ENCODE measurements at regions not wholly inside any gene's neighbourhood (a gene's known extent, or its start where the extent isn't known, plus 50 kb on each side); places are given as distances from the start of the nearest gene placed in this dataset.
A peak's percentile ranks its signal among the peaks of the same experiment; 100 is the strongest.

GRCh38 chr18:61127714-61128467, 205.3 kb upstream of the CDH20 start:
- peak overlapping the region; percentile 28 to 41; a peak in 2 of 4 replicates for H3K4me2 ChIP-seq (ENCODE audit: insufficient read depth in 1 of 2, low read depth in 2 of 2, low read length in 2 of 2)
- no peak overlapping the region for H3K4ac ChIP-seq (replicated peaks; ENCODE audit: insufficient read length, low read depth, low read length)
- 41% methylated on average over 6 of the region's 6 CpGs; no CpG with 5 or more reads in 1 of the 2 experiments for WGBS, 2 experiments (ENCODE audit: extremely low coverage in 1 of 2, insufficient coverage in 1 of 2, insufficient read length in 1 of 2, insufficient replicate concordance in 2 of 2, low coverage in 1 of 2, low lambda C conversion rate in 2 of 2, missing lambda C conversion rate in 1 of 2)
- no peaks in the 10 kb centered on the region for H4K20me1 ChIP-seq (replicated peaks in 1 of 2; ENCODE audit: control insufficient read depth in 1 of 2, insufficient read depth in 2 of 2, low read length in 2 of 2)
- no peak overlapping the region for H2BK20ac ChIP-seq (ENCODE audit: low read length)
- H2AFZ ChIP-seq (ENCODE audit: low read length), result peak overlapping the region; percentile 28; the same call in 1 of the 2 replicates
- H3K36me3 ChIP-seq (ENCODE audit: control insufficient read depth in 2 of 4, insufficient read depth in 4 of 4, low read length in 3 of 4), result no peaks in the 10 kb centered on the region
- no peak overlapping the region for H2AK5ac ChIP-seq (ENCODE audit: low read depth, low read length)
- H2BK15ac ChIP-seq (ENCODE audit: low read length), result no peak overlapping the region
- H3K56ac ChIP-seq (replicated peaks; ENCODE audit: insufficient read length, low read depth, low read length), result no peak overlapping the region
- H3K27ac ChIP-seq (ENCODE audit: low read depth, low read length), result no peak overlapping the region
- no peak overlapping the region; a peak in 1 of 8 replicates for H3K4me3 ChIP-seq (ENCODE audit: extremely low read depth in 1 of 4, insufficient read depth in 2 of 4, low read depth in 3 of 4, low read length in 4 of 4)
- H3K9me3 ChIP-seq (ENCODE audit: insufficient read depth in 2 of 2, low read depth in 1 of 2, low read length in 1 of 2), result no peaks in the 10 kb centered on the region
- no peak overlapping the region for H3K9ac ChIP-seq (replicated peaks in 1 of 4; ENCODE audit: extremely low read depth in 1 of 4, low read depth in 3 of 4, low read length in 3 of 4)
- H2BK120ac ChIP-seq (replicated peaks; ENCODE audit: low read depth, low read length), result no peak overlapping the region
- DNase-seq (ENCODE audit: low read depth in 1 of 2, low spot score in 2 of 2) (no peak), FAIRE-seq (no peak)
- H2BK5ac ChIP-seq (ENCODE audit: low read depth, low read length), result no peak overlapping the region
- no peak overlapping the region; the same call in 1 of the 2 replicates for H3K18ac ChIP-seq (ENCODE audit: extremely low read depth, low read length)
- no peak overlapping the region for H2BK12ac ChIP-seq (ENCODE audit: low read depth, low read length)
- ChIA-PET CTCF (ENCODE audit: partially characterized antibody) (interaction anchor here (0.6 to 1.6 kb wide), 2 partner anchors 12 to 737 kb away, joined by 3 read pairs; no protein-coding TSS in a partner anchor), POLR2A (ENCODE audit: partially characterized antibody) (no interaction called here)
- H3K79me2 ChIP-seq (ENCODE audit: control insufficient read depth in 1 of 2, insufficient read depth in 2 of 2, low read length in 2 of 2), result no peaks in the 10 kb centered on the region
- H3K23me2 ChIP-seq (ENCODE audit: low read depth, low read length), result no peaks in the 10 kb centered on the region
- H3K27me3 ChIP-seq (replicated peaks in 1 of 4; ENCODE audit: control insufficient read depth in 3 of 4, extremely low read depth in 1 of 4, insufficient read depth in 3 of 4, low read length in 3 of 4), result no peaks in the 10 kb centered on the region
- no peaks in the 10 kb centered on the region for H3K79me1 ChIP-seq (ENCODE audit: low read depth, low read length)
- H3K23ac ChIP-seq (ENCODE audit: insufficient read length), result no peak overlapping the region
- H4K5ac ChIP-seq (ENCODE audit: insufficient read length, low read depth, low read length), result no peak overlapping the region
- peaks cover 0 to 10% (median 4%) of the 10 kb centered on the region in 4 experiments; a peak in 5 of 7 replicates for H3K4me1 ChIP-seq (replicated peaks in 1 of 4; ENCODE audit: control insufficient read depth in 3 of 4, insufficient read depth in 4 of 4, low read length in 3 of 4)
- no peak overlapping the region for H4K91ac ChIP-seq (replicated peaks; ENCODE audit: insufficient read length, low read length)
- H4K8ac ChIP-seq (ENCODE audit: extremely low read depth, insufficient read depth, low read length), result no peak overlapping the region; the same call in 1 of the 2 replicates
- H3K14ac ChIP-seq (ENCODE audit: insufficient read length), result no peak overlapping the region
- TF ChIP-seq RAD21 (IDR thresholded peaks at IDR 0.05 in 1 of 2, conservative IDR thresholded peaks at IDR 0.05 in 1 of 2; ENCODE audit: low read depth in 2 of 2, low read length in 2 of 2) (no peak), EGR1 (IDR thresholded peaks at IDR 0.05; ENCODE audit: borderline replicate concordance, low read depth, low read length) (no peak), HDAC6 (IDR thresholded peaks at IDR 0.05; ENCODE audit: low read depth, low read length) (no peak), SP4 (IDR thresholded peaks at IDR 0.05; ENCODE audit: low read length) (no peak), BACH1 (IDR thresholded peaks at IDR 0.05; ENCODE audit: low read length) (no peak), FOSL1 (IDR thresholded peaks at IDR 0.05; ENCODE audit: insufficient read depth, low read depth, low read length) (no peak), NANOG (IDR thresholded peaks at IDR 0.05; ENCODE audit: insufficient read depth, low read depth, low read length, poor library complexity, severe bottlenecking) (no peak), MAX (IDR thresholded peaks at IDR 0.05) (no peak), SAP30 (IDR thresholded peaks at IDR 0.05; ENCODE audit: insufficient read depth, insufficient replicate concordance, low read length) (no peak), CHD2 (IDR thresholded peaks at IDR 0.05; ENCODE audit: low read length) (no peak), SP2 (IDR thresholded peaks at IDR 0.05; ENCODE audit: low read length) (no peak), TBP (IDR thresholded peaks at IDR 0.05; ENCODE audit: low read depth, low read length) (no peak), CTBP2 (IDR thresholded peaks at IDR 0.05; ENCODE audit: borderline replicate concordance, insufficient read depth, insufficient read length, low read length) (no peak)

All from H1 (cell line).